IPS-15b (cell line): ENCODE measurements at regions not wholly inside any gene's neighbourhood (a gene's known extent, or its start where the extent isn't known, plus 50 kb on each side); places are given as distances from the start of the nearest gene placed in this dataset.

ENCODE experiments used
- H3K27me3 ChIP-seq: one replicate; pipeline ENCODE4 v1.6.1; 2013; ENCODE audit warnings: low read length; ENCODE audit not compliant: control insufficient read depth, insufficient read depth
- H3K36me3 ChIP-seq: one replicate; pipeline ENCODE4 v1.6.1; 2013; ENCODE audit warnings: low read length; ENCODE audit not compliant: control insufficient read depth, insufficient read depth
- H3K4me1 ChIP-seq: one replicate; pipeline ENCODE4 v1.6.1; 2013; ENCODE audit warnings: mild to moderate bottlenecking, low read length; ENCODE audit not compliant: control insufficient read depth, insufficient read depth
- H3K4me3 ChIP-seq: one replicate; pipeline ENCODE4 v1.5.1; 2013; ENCODE audit warnings: low read depth, low read length
- H3K9ac ChIP-seq: one replicate; pipeline ENCODE4 v1.6.1; 2013; ENCODE audit warnings: low read depth, mild to moderate bottlenecking, low read length
- H3K9me3 ChIP-seq: one replicate; pipeline ENCODE4 v1.6.1; 2013; ENCODE audit warnings: mild to moderate bottlenecking, low read length; ENCODE audit not compliant: control insufficient read depth, insufficient read depth

DNA sequence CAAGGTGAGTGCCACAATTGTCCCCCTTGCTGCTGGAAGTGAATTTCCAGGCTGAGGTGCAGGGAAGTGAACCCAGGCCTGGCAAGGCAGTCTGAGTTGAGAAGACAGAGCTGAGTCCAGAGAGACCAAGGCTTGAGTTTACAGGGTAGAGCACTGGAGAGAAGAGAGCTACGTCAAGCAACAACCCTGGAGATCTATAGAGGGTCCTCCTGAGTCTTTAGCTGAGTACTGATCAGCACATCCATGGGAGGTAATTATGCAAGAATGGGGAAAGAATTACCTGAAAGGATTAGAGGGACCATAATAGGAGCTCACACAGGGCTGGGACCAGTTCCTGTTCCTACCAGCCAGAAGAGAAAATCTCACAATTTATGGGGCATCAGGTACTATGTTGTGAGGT lies 190.7 kb downstream of the NEDD1 start:
- no peak overlapping the region for H3K9ac ChIP-seq
- H3K27me3 ChIP-seq, result no peaks in the 10 kb centered on the region
- H3K36me3 ChIP-seq, result no peaks in the 10 kb centered on the region
- no peak overlapping the region for H3K4me3 ChIP-seq
- H3K9me3 ChIP-seq, result no peaks in the 10 kb centered on the region
- peaks cover 5% of the 10 kb centered on the region for H3K4me1 ChIP-seq

DNA sequence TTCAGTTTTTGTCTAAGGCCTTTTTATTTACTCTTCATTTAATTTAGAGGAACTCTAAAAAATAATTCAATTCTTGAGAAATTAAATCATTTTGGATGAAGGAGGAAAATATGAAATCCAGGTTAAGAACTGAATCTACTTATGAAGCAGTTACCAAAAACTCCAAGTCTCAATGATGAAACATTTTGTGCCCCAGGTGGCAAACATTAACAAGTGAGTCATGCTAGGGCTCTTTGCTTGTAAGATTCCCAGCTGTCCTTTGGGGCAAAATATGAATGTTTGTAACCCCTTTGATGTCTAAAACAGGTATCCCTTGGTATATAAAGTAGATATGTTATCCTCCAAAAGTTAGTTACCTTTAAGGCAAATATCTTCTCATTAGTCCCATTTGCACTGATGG lies 202.4 kb downstream of the NEDD1 start:
- H3K4me1 ChIP-seq, result no peaks in the 10 kb centered on the region
- no peak overlapping the region for H3K9ac ChIP-seq
- H3K27me3 ChIP-seq, result no peaks in the 10 kb centered on the region
- peaks cover 3% of the 10 kb centered on the region for H3K36me3 ChIP-seq
- H3K4me3 ChIP-seq, result no peak overlapping the region
- no peaks in the 10 kb centered on the region for H3K9me3 ChIP-seq

DNA sequence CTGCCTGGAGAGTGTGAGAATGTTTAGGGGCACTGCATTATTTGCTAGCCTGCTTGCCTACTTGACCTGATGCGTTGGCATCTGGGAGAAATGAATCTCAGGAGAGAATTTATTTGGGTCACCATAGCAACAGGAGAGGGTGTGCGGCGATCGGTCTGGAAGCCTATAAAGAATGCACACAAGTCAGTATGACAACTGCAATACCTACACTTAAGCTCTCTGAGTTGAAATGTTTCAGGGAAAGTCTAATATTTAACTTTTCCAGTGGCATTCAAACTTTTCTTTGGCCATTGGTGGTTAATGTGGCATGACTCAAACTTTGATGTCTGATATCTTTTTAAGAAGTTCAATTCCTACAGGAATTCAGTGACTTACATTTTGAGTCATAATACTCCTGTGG lies 205.1 kb downstream of the NEDD1 start:
- Histone ChIP-seq H3K4me3 (no peak overlapping the region), H3K27me3 (no peaks in the 10 kb centered on the region), H3K9ac (no peak overlapping the region), H3K36me3 (no peaks in the 10 kb centered on the region), H3K4me1 (no peaks in the 10 kb centered on the region), H3K9me3 (no peaks in the 10 kb centered on the region)

DNA sequence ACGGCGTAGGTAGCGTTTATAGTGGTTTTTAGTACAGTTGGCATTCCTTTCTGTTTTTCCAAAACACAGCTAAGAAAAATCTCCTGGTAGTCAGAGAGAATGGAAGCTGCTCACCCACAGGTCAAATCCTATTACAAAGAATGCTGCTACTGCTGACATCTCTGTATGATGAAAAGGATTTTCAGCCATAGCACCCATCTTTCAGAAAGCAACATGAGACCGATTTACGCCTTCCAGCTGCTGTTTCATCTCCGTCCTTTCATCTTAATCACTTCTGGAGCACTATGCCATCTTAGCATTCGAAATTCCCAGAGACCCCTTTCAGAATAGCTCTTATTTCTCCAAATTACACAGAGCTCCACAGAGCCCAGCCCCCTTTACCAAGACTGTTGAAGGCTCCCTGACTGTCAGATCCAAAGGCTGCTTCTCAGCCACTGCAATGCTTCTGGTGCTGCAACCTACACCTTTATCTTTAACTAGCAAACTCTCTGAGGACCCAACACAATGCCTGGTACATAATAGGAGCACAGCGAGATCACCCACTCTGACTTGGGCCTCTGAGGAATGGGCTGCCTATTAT lies 211.8 kb downstream of the NEDD1 start:
- H3K9me3 ChIP-seq, result no peaks in the 10 kb centered on the region
- no peak overlapping the region for H3K4me3 ChIP-seq
- no peaks in the 10 kb centered on the region for H3K36me3 ChIP-seq
- H3K27me3 ChIP-seq, result no peaks in the 10 kb centered on the region
- H3K4me1 ChIP-seq, result no peaks in the 10 kb centered on the region
- no peak overlapping the region for H3K9ac ChIP-seq

DNA sequence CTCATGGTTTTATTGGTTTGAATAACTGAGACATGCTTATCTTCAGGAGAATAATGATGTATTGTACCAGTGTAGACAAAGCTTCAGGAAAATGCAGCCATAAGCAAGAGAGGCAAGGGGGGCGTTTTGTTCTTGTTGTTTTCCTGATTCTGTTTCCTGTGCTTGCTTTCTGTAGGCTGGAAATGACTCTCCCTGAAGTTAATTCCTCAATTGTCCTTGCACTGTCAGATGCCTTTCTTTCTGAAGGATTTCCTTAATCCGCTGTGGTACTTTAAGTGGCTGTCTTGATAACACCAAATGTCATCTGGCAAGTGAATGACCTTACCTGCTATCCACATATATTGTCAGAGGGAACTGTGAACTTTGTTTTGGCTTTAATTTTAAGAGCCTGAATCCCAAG lies 220.0 kb downstream of the NEDD1 start:
- Histone ChIP-seq H3K9ac (no peak overlapping the region), H3K36me3 (no peaks in the 10 kb centered on the region), H3K27me3 (no peaks in the 10 kb centered on the region), H3K4me3 (no peak overlapping the region), H3K9me3 (peaks cover 6% of the 10 kb centered on the region), H3K4me1 (peaks cover 8% of the 10 kb centered on the region)

DNA sequence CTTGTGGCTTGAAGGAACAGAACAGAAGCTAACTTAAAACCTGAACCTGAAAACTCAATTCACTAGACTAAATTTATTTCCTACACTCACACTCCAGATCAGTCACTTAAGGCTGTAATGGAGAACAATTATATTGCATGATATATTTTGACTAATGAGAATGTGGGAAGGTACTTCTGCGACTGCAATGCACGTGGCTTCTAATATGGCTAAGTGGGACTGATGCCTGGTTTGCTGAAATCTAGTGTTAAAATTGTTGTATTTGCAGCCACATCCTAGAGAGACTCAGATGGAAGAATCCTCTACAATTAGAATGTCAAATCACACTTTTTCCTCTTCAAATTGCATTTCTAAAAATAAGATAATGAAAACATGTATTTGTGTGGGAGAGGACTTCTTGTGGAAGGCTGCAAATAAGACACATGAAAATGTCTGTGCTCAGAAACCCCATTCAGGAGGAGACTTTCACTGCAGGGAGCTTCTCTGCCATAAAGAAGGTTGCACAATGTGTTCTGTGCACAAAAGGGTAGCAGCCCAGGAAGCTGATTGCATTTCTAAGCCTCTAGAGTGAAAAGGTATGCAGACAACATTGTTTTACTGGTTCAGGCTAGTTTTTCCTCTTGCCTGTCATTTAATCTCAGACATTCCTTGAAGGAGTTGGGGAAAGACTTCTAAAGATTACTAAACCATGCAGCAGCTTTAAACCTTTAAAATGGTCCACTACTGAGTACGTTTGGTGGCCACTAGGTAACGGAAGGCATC lies 224.3 kb downstream of the NEDD1 start:
- Histone ChIP-seq H3K4me3 (no peak overlapping the region), H3K4me1 (peaks cover 15% of the 10 kb centered on the region), H3K27me3 (no peaks in the 10 kb centered on the region), H3K36me3 (no peaks in the 10 kb centered on the region), H3K9me3 (peaks cover 6% of the 10 kb centered on the region), H3K9ac (no peak overlapping the region)

DNA sequence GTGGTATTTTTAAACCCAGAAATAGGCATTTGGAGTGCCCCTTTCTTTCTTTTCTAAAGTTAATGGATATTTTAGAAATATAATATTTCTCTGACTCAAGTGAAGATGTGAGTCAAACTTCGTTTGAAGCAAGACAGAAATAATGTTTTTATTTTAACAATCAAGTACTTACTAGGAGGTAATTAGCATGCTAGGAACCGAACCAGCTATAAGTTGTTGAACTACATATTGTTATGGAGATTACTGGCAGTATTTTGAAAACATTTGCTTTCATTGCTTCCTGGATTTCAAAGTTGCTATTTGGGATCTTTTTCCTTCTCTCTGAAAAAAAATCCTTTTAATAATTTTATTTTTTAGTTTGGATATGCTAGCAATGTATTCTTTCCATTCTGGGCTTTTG lies 225.2 kb downstream of the NEDD1 start:
- Histone ChIP-seq H3K36me3 (no peaks in the 10 kb centered on the region), H3K9ac (no peak overlapping the region), H3K9me3 (peaks cover 6% of the 10 kb centered on the region), H3K4me1 (peaks cover 15% of the 10 kb centered on the region), H3K27me3 (no peaks in the 10 kb centered on the region), H3K4me3 (no peak overlapping the region)

DNA sequence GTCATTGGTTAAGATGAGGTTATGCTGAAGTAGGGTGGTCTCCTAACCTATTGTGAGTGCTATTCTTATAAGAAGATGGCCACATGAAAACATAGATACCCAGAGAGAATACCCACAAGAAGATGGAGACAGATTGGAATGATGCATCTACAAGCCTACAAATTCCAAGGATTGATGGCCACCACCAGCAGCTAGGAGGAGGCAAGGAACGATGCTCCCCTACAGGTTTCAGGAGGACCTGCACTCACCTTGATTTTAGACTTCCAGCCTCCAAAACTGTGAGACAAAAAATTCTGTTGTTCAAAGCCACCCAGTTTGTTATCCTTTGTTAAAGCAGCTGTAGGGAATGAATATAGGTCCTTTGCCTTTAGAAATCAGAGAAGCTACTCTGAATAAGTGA lies 227.4 kb downstream of the NEDD1 start:
- H3K4me3 ChIP-seq, result no peak overlapping the region

DNA sequence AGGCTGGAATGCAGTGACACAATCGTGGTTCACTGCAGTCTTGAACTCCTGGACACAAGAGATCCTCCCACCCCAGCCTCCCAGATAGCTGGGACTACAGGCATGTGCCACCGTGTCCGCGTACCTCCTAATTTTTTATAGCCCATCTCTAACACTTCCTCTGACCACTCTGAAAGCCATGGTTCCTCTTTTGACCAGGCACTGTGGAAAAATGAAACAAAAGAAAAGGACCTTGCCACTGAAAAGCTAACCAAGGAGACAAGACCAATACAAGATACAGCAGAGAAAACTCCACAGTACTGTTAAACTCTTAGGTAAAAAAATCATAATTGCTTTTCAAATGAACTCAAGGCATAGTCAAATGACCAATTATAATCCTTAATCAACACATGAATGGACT lies 233.3 kb downstream of the NEDD1 start:
- Histone ChIP-seq H3K36me3 (no peaks in the 10 kb centered on the region), H3K27me3 (no peaks in the 10 kb centered on the region), H3K4me3 (no peak overlapping the region), H3K9me3 (no peaks in the 10 kb centered on the region), H3K9ac (no peak overlapping the region), H3K4me1 (no peaks in the 10 kb centered on the region)

More for the DNA sequence above, 227.4 kb downstream of the NEDD1 start:
- Histone ChIP-seq H3K36me3 (no peaks in the 10 kb centered on the region), H3K4me1 (peaks cover 15% of the 10 kb centered on the region), H3K9me3 (no peaks in the 10 kb centered on the region), H3K27me3 (no peaks in the 10 kb centered on the region), H3K9ac (no peak overlapping the region)

DNA sequence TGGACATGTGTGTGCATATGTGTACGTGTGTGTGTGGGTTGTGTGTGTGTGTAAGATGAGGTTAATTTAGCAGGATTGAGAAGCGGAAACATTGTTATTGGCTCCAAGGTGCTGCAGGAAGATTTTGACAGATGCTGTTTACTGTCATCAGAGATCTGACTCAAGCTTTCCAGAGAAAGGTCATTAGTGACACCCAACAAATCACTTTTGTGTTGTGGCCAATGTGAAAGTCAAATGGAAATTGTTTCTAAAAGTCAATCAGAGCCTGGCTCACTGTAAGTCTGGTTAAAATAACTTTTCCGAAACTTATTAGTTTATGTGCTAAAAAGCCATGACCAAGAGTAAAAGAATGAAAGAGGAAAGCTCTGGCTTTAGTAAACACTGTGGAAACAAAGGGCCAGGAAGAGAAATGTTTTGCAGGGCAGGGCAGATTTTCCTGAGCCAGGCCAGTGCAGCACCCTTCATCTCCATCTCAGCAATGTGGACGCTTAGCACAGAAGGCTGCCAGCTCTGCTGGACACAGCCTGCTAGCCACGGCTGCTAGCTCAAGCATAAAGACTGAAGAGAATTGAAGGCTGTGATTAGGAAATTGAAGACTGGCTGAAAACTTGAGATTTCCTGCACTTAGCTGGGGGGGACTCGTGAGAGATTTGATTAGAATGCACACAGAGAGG lies 235.8 kb downstream of the NEDD1 start:
- Histone ChIP-seq H3K9ac (no peak overlapping the region), H3K4me1 (no peaks in the 10 kb centered on the region), H3K9me3 (no peaks in the 10 kb centered on the region), H3K27me3 (no peaks in the 10 kb centered on the region), H3K36me3 (no peaks in the 10 kb centered on the region), H3K4me3 (no peak overlapping the region)

DNA sequence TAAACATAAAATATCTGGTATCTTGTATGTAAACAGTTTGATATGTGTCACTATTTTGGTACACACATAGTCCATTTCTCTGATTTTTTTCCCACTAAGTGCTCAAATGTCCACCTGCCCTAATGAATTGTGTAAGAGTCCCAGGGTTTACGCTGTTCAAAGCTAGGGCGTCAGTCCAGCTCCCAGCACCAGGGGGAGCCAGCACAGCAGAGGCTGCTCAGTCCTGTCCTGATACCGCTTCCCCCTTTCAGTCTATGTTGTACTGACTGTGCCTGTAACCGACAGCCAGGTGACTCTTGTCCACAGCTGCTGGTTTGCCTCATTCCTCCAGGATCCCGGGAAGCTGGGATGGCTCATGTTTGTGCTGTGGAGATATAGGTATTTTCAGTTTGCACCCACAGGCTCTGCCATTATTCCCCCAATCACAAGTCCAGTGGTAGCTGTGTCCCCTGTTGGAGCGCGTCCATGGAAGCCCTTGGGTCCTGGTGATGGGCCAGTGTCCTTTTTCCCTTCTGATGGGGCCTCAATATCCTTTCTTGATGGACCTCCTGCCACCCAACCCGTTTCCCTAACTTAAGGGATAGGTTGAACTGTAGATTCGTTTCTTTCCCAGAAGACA lies 242.0 kb downstream of the NEDD1 start:
- H3K36me3 ChIP-seq, result no peaks in the 10 kb centered on the region
- H3K9ac ChIP-seq, result no peak overlapping the region
- H3K27me3 ChIP-seq, result no peaks in the 10 kb centered on the region

More for the DNA sequence above, 242.0 kb downstream of the NEDD1 start:
- H3K4me3 ChIP-seq, result no peak overlapping the region
- H3K4me1 ChIP-seq, result no peaks in the 10 kb centered on the region
- H3K9me3 ChIP-seq, result no peaks in the 10 kb centered on the region
